Spleen (tissue), 7 donors: ENCODE measurements at regions not wholly inside any gene's neighbourhood (a gene's known extent, or its start where the extent isn't known, plus 50 kb on each side); places are given as distances from the start of the nearest gene placed in this dataset.

Experiments used
- POLR2A ChIP-seq, 3 donors: fragments of 450-650 bp; IDR thresholded peaks; one replicate each; pipeline ENCODE4 v1.5.1; 2017; ENCODE audit warnings: antibody characterized with exemption in 3 of 3, mild to moderate bottlenecking in 1 of 3
- POLR2AphosphoS5 ChIP-seq, 3 donors: sonication (generic); formaldehyde crosslinking; IDR thresholded peaks; one replicate each; pipeline ENCODE4 v1.5.1; 2017; ENCODE audit warnings: antibody characterized with exemption in 3 of 3
- TF ChIP-seq, protein P1 (sequence below), 11 experiments: fragments of 200-600 bp in 7 of 11; fragments of 450-650 bp in 4 of 11; sonication (generic) in 4 of 11; IDR thresholded peaks in 8 of 11; conservative IDR thresholded peaks in 3 of 11; 1 replicate in 7 of 11; 2 replicates in 4 of 11; pipeline versions ENCODE4 v1.4.0 to v1.8.0; 2016 to 2021; ENCODE audit warnings: antibody characterized with exemption in 11 of 11, inconsistent platforms in 4 of 11, mild to moderate bottlenecking in 1 of 11
- donor health status: DM: no; HTN: no; CAD: no; lungs with moderate emphysema.
- donor health status: DM: no; HTN: no; CAD: no.
- donor health status: DM: no; HTN: no; CAD: no.

DNA sequence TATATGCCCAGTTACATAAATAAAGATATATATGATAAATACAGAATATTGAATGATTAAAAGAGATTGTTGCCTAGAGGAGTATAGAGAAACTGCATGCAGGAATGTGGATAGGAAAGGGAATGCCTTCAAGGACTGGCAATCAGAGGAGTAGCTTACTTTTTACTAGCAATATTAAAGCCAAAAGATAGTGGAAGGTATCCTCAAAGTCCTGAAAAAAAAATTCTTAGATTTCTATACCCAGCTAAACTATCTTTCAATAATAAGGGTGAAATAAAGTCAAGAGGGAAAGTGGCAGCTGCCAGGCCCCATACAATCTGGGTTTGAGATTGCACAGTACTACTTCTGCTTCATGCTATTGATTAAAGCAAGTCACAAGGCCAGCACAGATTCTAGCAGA lies 733.2 kb downstream of the GATA3 start:
- TF ChIP-seq, protein P1, sequence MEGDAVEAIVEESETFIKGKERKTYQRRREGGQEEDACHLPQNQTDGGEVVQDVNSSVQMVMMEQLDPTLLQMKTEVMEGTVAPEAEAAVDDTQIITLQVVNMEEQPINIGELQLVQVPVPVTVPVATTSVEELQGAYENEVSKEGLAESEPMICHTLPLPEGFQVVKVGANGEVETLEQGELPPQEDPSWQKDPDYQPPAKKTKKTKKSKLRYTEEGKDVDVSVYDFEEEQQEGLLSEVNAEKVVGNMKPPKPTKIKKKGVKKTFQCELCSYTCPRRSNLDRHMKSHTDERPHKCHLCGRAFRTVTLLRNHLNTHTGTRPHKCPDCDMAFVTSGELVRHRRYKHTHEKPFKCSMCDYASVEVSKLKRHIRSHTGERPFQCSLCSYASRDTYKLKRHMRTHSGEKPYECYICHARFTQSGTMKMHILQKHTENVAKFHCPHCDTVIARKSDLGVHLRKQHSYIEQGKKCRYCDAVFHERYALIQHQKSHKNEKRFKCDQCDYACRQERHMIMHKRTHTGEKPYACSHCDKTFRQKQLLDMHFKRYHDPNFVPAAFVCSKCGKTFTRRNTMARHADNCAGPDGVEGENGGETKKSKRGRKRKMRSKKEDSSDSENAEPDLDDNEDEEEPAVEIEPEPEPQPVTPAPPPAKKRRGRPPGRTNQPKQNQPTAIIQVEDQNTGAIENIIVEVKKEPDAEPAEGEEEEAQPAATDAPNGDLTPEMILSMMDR (IDR thresholded peaks at IDR 0.05 in 8 of 11, conservative IDR thresholded peaks at IDR 0.05 in 3 of 11): no peak
- no peak for TF ChIP-seq POLR2A (IDR thresholded peaks at IDR 0.05)
- TF ChIP-seq POLR2AphosphoS5 (IDR thresholded peaks at IDR 0.05): no peak
